Colonic mucosa (tissue), 4 donors: ENCODE measurements at regions not wholly inside any gene's neighbourhood (a gene's known extent, or its start where the extent isn't known, plus 50 kb on each side); places are given as distances from the start of the nearest gene placed in this dataset.

ENCODE experiments used
- DNase-seq: peaks from one replicate; pipeline ENCODE4 v3.0.0-alpha.2; 2020
- H3K27ac ChIP-seq: fragments of 200-600 bp; one replicate; pipeline ENCODE4 v1.8.0; 2021
- H3K27me3 ChIP-seq: fragments of 200-600 bp; one replicate; pipeline ENCODE4 v1.8.0; 2021
- H3K36me3 ChIP-seq: fragments of 200-600 bp; one replicate; pipeline ENCODE4 v1.8.0; 2021
- H3K4me1 ChIP-seq: fragments of 200-600 bp; one replicate; pipeline ENCODE4 v1.8.0; 2021; ENCODE audit warnings: mild to moderate bottlenecking
- H3K4me3 ChIP-seq: fragments of 200-600 bp; one replicate; pipeline ENCODE4 v1.8.0; 2021
- H3K9ac ChIP-seq, 2 donors: one replicate each; pipeline ENCODE4 v1.7.0; 2013; ENCODE audit warnings: control low read depth in 2 of 2, low read depth in 2 of 2, low read length in 2 of 2
- H3K9me3 ChIP-seq: fragments of 200-600 bp; one replicate; pipeline ENCODE4 v1.8.0; 2021
- intact Hi-C: fragments of 100-400 bp; cut with DNase I; formaldehyde crosslinking; loops from one replicate; pipeline ENCODE4 v1.14.1; 2022
- TF ChIP-seq, protein P1 (sequence below): fragments of 200-600 bp; IDR thresholded peaks from one replicate; pipeline ENCODE4 v1.8.0; 2022; ENCODE audit warnings: antibody characterized with exemption, mild to moderate bottlenecking
- donor health status: healthy.
- donor health status: DM: no; HTN: no; CAD: no.
- donor health status: DM: no; HTN: no; CAD: no.

DNA sequence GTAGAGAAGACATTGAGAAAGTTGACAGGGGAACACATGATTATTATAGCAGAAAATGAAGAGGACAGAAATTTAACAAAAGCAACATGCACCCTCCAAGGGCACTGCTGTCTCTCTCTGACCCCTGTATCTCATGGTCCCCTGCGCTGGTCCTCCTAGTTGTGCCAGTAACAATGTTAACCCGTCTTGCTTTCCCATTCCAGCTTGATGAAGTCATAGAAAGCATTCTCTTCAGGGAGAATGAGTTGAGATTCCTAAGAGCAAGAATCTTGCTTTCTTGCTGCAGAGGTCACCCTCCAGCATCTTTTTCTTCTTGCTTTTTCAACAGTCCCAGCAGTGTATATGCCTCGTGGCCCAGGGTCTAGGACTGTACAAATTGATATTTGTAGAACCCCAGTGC lies 279.6 kb upstream of the ADAMTSL1 start:
- Histone ChIP-seq H3K27me3 (no peaks in the 10 kb centered on the region), H3K4me3 (no peak overlapping the region), H3K36me3 (no peaks in the 10 kb centered on the region), H3K9ac (no peak overlapping the region), H3K9me3 (no peaks in the 10 kb centered on the region), H3K27ac (no peak overlapping the region), H3K4me1 (no peaks in the 10 kb centered on the region)
- intact Hi-C loops: no loop called here
- no peak for DNase-seq
- TF ChIP-seq, protein P1, sequence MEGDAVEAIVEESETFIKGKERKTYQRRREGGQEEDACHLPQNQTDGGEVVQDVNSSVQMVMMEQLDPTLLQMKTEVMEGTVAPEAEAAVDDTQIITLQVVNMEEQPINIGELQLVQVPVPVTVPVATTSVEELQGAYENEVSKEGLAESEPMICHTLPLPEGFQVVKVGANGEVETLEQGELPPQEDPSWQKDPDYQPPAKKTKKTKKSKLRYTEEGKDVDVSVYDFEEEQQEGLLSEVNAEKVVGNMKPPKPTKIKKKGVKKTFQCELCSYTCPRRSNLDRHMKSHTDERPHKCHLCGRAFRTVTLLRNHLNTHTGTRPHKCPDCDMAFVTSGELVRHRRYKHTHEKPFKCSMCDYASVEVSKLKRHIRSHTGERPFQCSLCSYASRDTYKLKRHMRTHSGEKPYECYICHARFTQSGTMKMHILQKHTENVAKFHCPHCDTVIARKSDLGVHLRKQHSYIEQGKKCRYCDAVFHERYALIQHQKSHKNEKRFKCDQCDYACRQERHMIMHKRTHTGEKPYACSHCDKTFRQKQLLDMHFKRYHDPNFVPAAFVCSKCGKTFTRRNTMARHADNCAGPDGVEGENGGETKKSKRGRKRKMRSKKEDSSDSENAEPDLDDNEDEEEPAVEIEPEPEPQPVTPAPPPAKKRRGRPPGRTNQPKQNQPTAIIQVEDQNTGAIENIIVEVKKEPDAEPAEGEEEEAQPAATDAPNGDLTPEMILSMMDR: no peak

DNA sequence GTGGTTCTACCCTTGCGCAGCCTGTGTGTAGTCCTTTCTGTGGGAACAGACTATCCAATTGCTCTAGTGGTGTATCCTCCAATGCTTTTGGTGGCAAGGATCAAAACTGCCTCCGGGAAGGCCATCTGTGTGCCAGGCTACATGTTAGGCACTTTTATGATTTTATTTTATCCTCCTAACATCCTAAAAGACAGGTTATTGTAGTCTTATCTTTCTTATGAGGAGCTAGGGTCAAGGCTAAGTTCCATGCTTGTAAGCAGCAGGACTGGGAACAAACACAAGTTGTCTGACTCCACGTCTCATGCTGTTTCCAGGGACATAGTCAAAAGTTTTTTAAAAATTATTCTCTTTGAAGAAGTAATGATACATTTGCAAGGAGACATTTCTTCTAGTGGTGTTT lies 278.7 kb upstream of the ADAMTSL1 start:
- H3K9me3 ChIP-seq: no peaks in the 10 kb centered on the region
- no peak overlapping the region for H3K4me3 ChIP-seq
- TF ChIP-seq, protein P1: no peak
- intact Hi-C loops: no loop called here
- no peak overlapping the region for H3K27ac ChIP-seq
- no peak overlapping the region for H3K9ac ChIP-seq
- no peak for DNase-seq
- no peaks in the 10 kb centered on the region for H3K27me3 ChIP-seq
- no peaks in the 10 kb centered on the region for H3K4me1 ChIP-seq
- no peaks in the 10 kb centered on the region for H3K36me3 ChIP-seq

DNA sequence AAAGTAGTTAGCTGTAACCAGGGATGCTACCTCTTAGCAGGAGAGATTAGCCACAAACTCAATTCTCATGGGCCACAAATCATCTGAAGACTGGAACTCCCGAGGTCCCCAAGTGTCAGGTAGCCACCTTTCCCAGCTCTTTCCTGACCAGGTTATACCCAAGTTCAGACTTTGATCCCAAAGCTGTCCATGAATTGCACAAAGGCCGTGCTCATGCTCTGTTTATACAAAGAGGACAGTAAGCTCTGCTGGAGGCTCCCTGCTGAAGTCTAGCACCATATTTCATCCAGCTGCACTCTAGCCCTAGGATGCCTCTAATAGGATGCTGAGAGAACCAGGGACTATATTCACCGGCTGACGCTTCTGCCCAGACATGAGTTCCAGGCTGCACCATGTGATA lies 271.0 kb upstream of the ADAMTSL1 start:
- Histone ChIP-seq H3K36me3 (no peaks in the 10 kb centered on the region), H3K9me3 (no peaks in the 10 kb centered on the region), H3K4me1 (no peaks in the 10 kb centered on the region), H3K27me3 (no peaks in the 10 kb centered on the region), H3K9ac (no peak overlapping the region), H3K27ac (no peak overlapping the region), H3K4me3 (no peak overlapping the region)
- TF ChIP-seq, protein P1: no peak
- DNase-seq: no peak
- intact Hi-C loops: no loop called here

DNA sequence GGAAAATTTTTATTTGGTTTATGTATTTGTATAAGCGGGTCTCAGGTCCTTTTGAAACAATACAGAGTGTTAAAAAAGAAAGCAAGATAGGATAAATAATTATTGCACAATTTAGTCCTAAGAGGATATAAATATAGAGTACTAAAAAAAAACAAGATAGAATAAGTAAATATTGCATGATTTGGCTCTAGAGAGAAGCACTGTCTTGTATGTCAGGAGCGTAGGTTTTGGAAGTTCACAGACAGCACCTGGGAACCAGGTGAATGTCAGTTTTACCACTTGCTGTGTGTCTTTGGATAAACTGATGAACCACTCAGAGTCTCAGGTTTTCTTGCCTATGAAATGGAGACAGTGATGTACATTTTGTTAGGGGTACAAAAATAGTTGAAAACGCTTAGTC lies 266.2 kb upstream of the ADAMTSL1 start:
- TF ChIP-seq, protein P1: no peak
- no peak for DNase-seq
- H3K9me3 ChIP-seq: no peaks in the 10 kb centered on the region
- intact Hi-C loops: no loop called here
- no peak overlapping the region for H3K9ac ChIP-seq
- no peak overlapping the region for H3K4me3 ChIP-seq
- no peaks in the 10 kb centered on the region for H3K36me3 ChIP-seq
- no peaks in the 10 kb centered on the region for H3K4me1 ChIP-seq
- no peaks in the 10 kb centered on the region for H3K27me3 ChIP-seq
- H3K27ac ChIP-seq: peak overlapping the region; percentile 56

DNA sequence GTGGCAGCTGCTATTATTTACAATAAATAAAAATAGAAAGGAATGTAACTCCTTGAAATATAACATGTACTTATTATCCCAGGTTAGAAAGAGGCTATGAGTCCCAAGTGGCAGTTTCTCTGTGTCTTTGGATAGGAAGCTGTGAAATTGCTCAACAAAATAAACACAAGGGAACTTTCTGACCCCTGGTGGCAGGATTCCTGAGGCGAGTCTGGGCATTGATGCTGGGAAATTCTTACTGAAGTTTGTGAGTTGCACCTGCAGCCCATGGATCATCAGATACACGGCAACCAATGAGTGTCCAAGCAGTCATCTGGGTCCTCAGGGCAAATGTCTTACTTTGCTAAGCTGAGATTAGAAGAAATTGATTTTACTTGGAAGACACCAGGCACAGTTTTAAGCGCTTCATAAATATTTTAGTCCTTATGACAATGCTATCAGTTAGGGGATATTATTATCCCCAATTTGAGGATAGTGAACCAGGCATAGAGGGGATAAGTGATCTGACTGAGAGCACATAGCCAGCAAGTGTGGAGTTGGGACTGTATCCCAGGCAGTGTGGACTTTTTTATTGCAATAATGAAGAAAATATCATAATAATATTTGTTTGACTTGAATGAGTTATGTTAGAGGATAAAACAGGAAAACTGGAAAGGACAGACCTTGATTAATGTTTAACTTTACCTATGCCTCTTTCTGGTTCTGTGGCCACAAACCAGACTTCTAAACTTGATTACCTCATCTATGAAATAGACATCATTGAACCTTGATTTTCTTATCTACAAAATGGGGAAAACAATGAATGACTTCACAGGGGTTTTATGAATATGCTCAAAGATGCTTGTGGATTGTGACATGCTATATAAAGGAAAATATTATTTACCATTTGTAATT lies 265.5 kb upstream of the ADAMTSL1 start:
- peak overlapping the region; percentile 56 for H3K27ac ChIP-seq
- no peaks in the 10 kb centered on the region for H3K4me1 ChIP-seq
- no peaks in the 10 kb centered on the region for H3K9me3 ChIP-seq
- no peaks in the 10 kb centered on the region for H3K36me3 ChIP-seq
- intact Hi-C loops: no loop called here
- no peak overlapping the region for H3K9ac ChIP-seq
- no peaks in the 10 kb centered on the region for H3K27me3 ChIP-seq
- no peak overlapping the region for H3K4me3 ChIP-seq
- TF ChIP-seq, protein P1: peak; percentile 46
- DNase-seq: peak; percentile 87
